ENCODE measurements at regions not wholly inside any gene's neighbourhood (a gene's known extent, or its start where the extent isn't known, plus 50 kb on each side); places are given as distances from the start of the nearest gene placed in this dataset.
A peak's percentile ranks its signal among the peaks of the same experiment; 100 is the strongest.

GRCh38 chr9:88302579-88303324 is 85.5 kb upstream of the SPIN1 start:
- DNase-seq = no peak
- Histone ChIP-seq H3K36me3 (replicated peaks; ENCODE audit: control insufficient read depth, insufficient read depth, low read length) (no peaks in the 10 kb centered on the region), H3K4me3 (ENCODE audit: insufficient read depth, low read depth, low read length) (no peak overlapping the region), H3K27me3 (ENCODE audit: control insufficient read depth, insufficient read depth, low read length) (no peaks in the 10 kb centered on the region)

GRCh38 chr9:88300556-88300955 is 87.7 kb upstream of the SPIN1 start:
- no peak for DNase-seq

GRCh38 chr9:88291856-88292255 is 96.4 kb upstream of the SPIN1 start:
- no peaks in the 10 kb centered on the region for H3K27me3 ChIP-seq (ENCODE audit: control insufficient read depth, insufficient read depth, low read length)
- no peak overlapping the region for H3K4me3 ChIP-seq (ENCODE audit: insufficient read depth, low read depth, low read length)
- DNase-seq = no peak
- H3K36me3 ChIP-seq (replicated peaks; ENCODE audit: control insufficient read depth, insufficient read depth, low read length) = no peaks in the 10 kb centered on the region

More at GRCh38 chr9:88300556-88300955, 87.7 kb upstream of the SPIN1 start:
- H3K4me3 ChIP-seq (ENCODE audit: insufficient read depth, low read depth, low read length) = no peak overlapping the region
- no peaks in the 10 kb centered on the region for H3K36me3 ChIP-seq (replicated peaks; ENCODE audit: control insufficient read depth, insufficient read depth, low read length)
- H3K27me3 ChIP-seq (ENCODE audit: control insufficient read depth, insufficient read depth, low read length) = no peaks in the 10 kb centered on the region

- H3K4me3 ChIP-seq (ENCODE audit: insufficient read depth, low read depth, low read length) = no peak overlapping the region
- no peaks in the 10 kb centered on the region for H3K36me3 ChIP-seq (replicated peaks; ENCODE audit: control insufficient read depth, insufficient read depth, low read length)
- DNase-seq = no peak
- no peaks in the 10 kb centered on the region for H3K27me3 ChIP-seq (ENCODE audit: control insufficient read depth, insufficient read depth, low read length)
Measured at GRCh38 chr9:88291056-88291455, 97.2 kb upstream of the SPIN1 start.

- no peak for DNase-seq
- Histone ChIP-seq H3K27me3 (ENCODE audit: control insufficient read depth, insufficient read depth, low read length) (no peaks in the 10 kb centered on the region), H3K4me3 (ENCODE audit: insufficient read depth, low read depth, low read length) (no peak overlapping the region), H3K36me3 (replicated peaks; ENCODE audit: control insufficient read depth, insufficient read depth, low read length) (no peaks in the 10 kb centered on the region)
Measured at GRCh38 chr9:88289532-88289931, 98.7 kb upstream of the SPIN1 start.

GRCh38 chr9:88287972-88288371 is 100.3 kb upstream of the SPIN1 start:
- Histone ChIP-seq H3K27me3 (ENCODE audit: control insufficient read depth, insufficient read depth, low read length) (no peaks in the 10 kb centered on the region), H3K36me3 (replicated peaks; ENCODE audit: control insufficient read depth, insufficient read depth, low read length) (no peaks in the 10 kb centered on the region), H3K4me3 (ENCODE audit: insufficient read depth, low read depth, low read length) (no peak overlapping the region)
- no peak for DNase-seq

- Histone ChIP-seq H3K27me3 (ENCODE audit: control insufficient read depth, insufficient read depth, low read length) (no peaks in the 10 kb centered on the region), H3K4me3 (ENCODE audit: insufficient read depth, low read depth, low read length) (no peak overlapping the region), H3K36me3 (replicated peaks; ENCODE audit: control insufficient read depth, insufficient read depth, low read length) (no peaks in the 10 kb centered on the region)
- peak; percentile 50 for DNase-seq
Measured at GRCh38 chr9:88280816-88281382, 107.3 kb upstream of the SPIN1 start.

- H3K36me3 ChIP-seq (replicated peaks; ENCODE audit: control insufficient read depth, insufficient read depth, low read length) = no peaks in the 10 kb centered on the region
- H3K4me3 ChIP-seq (ENCODE audit: insufficient read depth, low read depth, low read length) = no peak overlapping the region
- no peaks in the 10 kb centered on the region for H3K27me3 ChIP-seq (ENCODE audit: control insufficient read depth, insufficient read depth, low read length)
- no peak for DNase-seq
Measured at GRCh38 chr9:88278036-88278435, 110.2 kb upstream of the SPIN1 start.

- no peaks in the 10 kb centered on the region for H3K27me3 ChIP-seq (ENCODE audit: control insufficient read depth, insufficient read depth, low read length)
- H3K36me3 ChIP-seq (replicated peaks; ENCODE audit: control insufficient read depth, insufficient read depth, low read length) = no peaks in the 10 kb centered on the region
- no peak for DNase-seq
- H3K4me3 ChIP-seq (ENCODE audit: insufficient read depth, low read depth, low read length) = no peak overlapping the region
Measured at GRCh38 chr9:88274078-88274477, 114.2 kb upstream of the SPIN1 start.

- no peak overlapping the region for H3K4me3 ChIP-seq (ENCODE audit: insufficient read depth, low read depth, low read length)
- DNase-seq = peak; percentile 48
- no peaks in the 10 kb centered on the region for H3K27me3 ChIP-seq (ENCODE audit: control insufficient read depth, insufficient read depth, low read length)
- no peaks in the 10 kb centered on the region for H3K36me3 ChIP-seq (replicated peaks; ENCODE audit: control insufficient read depth, insufficient read depth, low read length)
Measured at GRCh38 chr9:88272986-88273385, 115.3 kb upstream of the SPIN1 start.

GRCh38 chr9:88270413-88270812 is 117.8 kb upstream of the SPIN1 start:
- Histone ChIP-seq H3K36me3 (replicated peaks; ENCODE audit: control insufficient read depth, insufficient read depth, low read length) (no peaks in the 10 kb centered on the region), H3K27me3 (ENCODE audit: control insufficient read depth, insufficient read depth, low read length) (no peaks in the 10 kb centered on the region), H3K4me3 (ENCODE audit: insufficient read depth, low read depth, low read length) (no peak overlapping the region)
- no peak for DNase-seq

GRCh38 chr9:88268886-88269285 is 119.4 kb upstream of the SPIN1 start:
- DNase-seq = no peak
- Histone ChIP-seq H3K4me3 (ENCODE audit: insufficient read depth, low read depth, low read length) (no peak overlapping the region), H3K36me3 (replicated peaks; ENCODE audit: control insufficient read depth, insufficient read depth, low read length) (no peaks in the 10 kb centered on the region), H3K27me3 (ENCODE audit: control insufficient read depth, insufficient read depth, low read length) (no peaks in the 10 kb centered on the region)

GRCh38 chr9:88267283-88267682 is 121.0 kb upstream of the SPIN1 start:
- no peak for DNase-seq
- no peak overlapping the region for H3K4me3 ChIP-seq (ENCODE audit: insufficient read depth, low read depth, low read length)
- no peaks in the 10 kb centered on the region for H3K27me3 ChIP-seq (ENCODE audit: control insufficient read depth, insufficient read depth, low read length)
- H3K36me3 ChIP-seq (replicated peaks; ENCODE audit: control insufficient read depth, insufficient read depth, low read length) = no peaks in the 10 kb centered on the region

- Histone ChIP-seq H3K36me3 (replicated peaks; ENCODE audit: control insufficient read depth, insufficient read depth, low read length) (no peaks in the 10 kb centered on the region), H3K4me3 (ENCODE audit: insufficient read depth, low read depth, low read length) (no peak overlapping the region), H3K27me3 (ENCODE audit: control insufficient read depth, insufficient read depth, low read length) (no peaks in the 10 kb centered on the region)
- DNase-seq = no peak
Measured at GRCh38 chr9:88266416-88266815, 121.8 kb upstream of the SPIN1 start.

- Histone ChIP-seq H3K36me3 (replicated peaks; ENCODE audit: control insufficient read depth, insufficient read depth, low read length) (no peaks in the 10 kb centered on the region), H3K27me3 (ENCODE audit: control insufficient read depth, insufficient read depth, low read length) (no peaks in the 10 kb centered on the region)
- DNase-seq = no peak
Measured at GRCh38 chr9:88259001-88259400, 120.7 kb upstream of the SPATA31C2 start.

More at GRCh38 chr9:88259001-88259400, 120.7 kb upstream of the SPATA31C2 start:
- no peak overlapping the region for H3K4me3 ChIP-seq (ENCODE audit: insufficient read depth, low read depth, low read length)

Measured in H7 (cell line).